GM21737 (cell line): ENCODE measurements at regions not wholly inside any gene's neighbourhood (a gene's known extent, or its start where the extent isn't known, plus 50 kb on each side); places are given as distances from the start of the nearest gene placed in this dataset.
"Not testable (repeated sequence)": the region's sequence is repeated elsewhere in the genome, so short reads cannot be mapped to it uniquely, and the experiment has no call there.

Experiments
- ATAC-seq: cut with Tn5 transposase; IDR thresholded peaks from one replicate; pipeline ENCODE4 v1.9.1; 2021; ENCODE audit warnings: mild to moderate bottlenecking, moderate library complexity; ENCODE audit not compliant: unreplicated experiment

DNA sequence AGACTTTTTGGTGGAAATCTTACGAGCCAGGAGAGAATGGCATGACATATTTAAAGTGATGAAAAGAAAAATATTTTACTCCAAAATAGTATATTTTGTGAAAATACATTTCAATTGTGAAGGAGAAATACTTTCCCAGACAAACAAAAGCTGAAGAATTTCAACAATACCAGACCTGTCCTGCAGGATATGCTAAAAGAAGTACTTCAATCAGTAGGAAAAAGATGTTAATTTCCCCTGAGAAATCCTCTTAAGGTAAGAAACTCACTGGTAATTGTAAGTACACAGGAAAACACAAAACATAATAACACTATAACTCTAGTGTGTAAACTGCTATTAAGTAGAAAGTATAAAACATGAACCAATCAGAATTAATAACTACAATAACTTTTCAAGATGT is 341.8 kb upstream of the GJE1 start:
- no peak for ATAC-seq

GRCh38 chr6:141788096-141788495 is 344.6 kb upstream of the GJE1 start:
- ATAC-seq = no peak

DNA sequence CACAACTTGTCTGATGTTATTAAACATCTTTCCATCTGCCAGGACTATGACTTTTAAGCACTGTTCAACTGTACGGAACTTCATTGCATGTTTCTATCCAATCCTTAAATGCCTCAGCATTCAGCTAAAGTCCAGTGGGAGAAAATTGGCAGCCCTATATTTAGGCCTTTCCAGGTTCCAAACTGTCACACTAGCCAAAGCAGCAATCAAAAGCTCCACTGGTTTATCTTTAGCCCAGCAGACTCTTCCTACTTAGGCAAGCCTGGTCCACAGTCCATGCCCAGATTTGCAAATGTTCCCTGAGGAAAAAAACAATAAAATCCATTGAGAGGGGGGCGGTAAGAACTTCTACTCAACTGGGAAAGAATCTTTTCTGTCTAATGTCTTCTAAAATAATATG is 349.1 kb upstream of the GJE1 start:
- no peak for ATAC-seq

DNA sequence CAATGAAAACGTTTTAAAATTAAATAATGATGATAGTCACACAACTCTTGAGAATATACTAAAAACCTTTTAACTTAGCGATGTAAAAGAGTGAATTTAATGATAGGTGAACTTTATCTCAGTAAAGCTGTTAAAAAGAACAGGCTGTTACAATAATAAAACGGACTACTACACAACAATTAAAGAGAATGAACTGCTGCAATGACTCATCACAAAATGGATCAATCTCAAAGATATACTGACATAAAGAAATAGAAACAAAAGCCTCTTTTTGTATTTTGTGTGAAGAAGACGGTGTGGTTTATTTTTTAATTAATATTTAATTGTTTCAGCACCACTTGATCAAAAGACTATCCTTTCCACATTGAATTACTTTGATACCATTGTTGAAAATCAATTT is 352.4 kb upstream of the GJE1 start:
- ATAC-seq = no peak

DNA sequence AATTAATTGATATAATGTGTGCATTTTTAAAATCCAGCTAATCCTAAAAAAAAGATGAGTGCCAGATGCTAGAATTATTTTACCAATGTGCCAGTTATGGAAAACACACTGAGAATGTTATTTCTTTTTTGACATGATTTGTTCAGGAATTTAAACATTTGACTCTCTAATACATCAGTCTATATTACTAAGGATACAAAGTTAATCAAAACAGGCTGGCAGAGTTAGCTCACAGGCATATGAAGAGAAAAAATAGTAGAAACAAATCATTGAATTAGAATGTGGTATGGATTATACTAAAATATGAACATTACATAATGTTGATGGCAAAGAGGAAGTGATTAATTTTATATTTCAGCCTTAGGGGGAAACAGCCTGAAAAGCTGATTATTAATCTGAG is 368.3 kb upstream of the GJE1 start:
- ATAC-seq = no peak

GRCh38 chr6:141758430-141758829 is 374.3 kb upstream of the GJE1 start:
- no peak for ATAC-seq

DNA sequence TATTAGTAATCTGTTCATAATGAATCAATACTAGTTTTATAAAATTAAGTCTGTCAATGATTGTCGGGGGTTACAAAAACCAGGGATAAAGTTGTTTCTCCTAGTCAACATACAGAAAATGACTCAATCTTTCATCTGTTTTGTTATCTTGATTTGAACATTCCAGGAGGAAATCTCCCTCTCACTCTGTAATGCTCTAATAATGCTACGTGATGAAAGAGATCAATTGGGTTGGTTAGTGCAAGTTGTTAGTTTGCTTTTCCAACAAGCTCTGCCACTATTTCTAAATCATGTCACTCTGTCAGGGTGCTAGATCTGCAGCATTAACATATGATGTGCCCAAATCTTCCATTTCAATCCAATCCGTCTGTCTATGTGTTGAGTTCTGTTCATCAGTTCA is 379.5 kb upstream of the GJE1 start:
- ATAC-seq = no peak

GRCh38 chr6:141752677-141753076 is 380.0 kb upstream of the GJE1 start:
- ATAC-seq = no peak

- ATAC-seq = not testable (repeated sequence)
Observed at GRCh38 chr6:141746324-141746723, 386.4 kb upstream of the GJE1 start.

DNA sequence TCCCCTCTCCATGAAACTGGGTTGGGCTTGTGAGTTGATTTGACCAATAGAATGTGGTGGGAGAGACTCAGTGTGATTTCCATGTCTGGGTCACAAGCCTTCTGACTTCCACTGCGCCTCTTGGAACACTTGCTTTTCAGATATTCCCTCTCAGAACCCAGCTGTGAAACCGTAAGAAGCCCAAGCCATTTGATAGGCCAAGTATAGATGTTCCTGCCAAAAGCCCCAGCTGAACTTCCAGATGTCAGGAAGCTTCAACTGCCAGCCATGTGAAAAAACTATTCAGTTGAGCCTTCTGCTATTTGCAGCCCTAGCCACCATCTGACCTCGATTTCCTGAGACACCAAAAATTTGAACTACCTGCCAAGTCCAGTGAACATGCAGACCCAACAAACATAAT is 387.8 kb upstream of the GJE1 start:
- no peak for ATAC-seq

DNA sequence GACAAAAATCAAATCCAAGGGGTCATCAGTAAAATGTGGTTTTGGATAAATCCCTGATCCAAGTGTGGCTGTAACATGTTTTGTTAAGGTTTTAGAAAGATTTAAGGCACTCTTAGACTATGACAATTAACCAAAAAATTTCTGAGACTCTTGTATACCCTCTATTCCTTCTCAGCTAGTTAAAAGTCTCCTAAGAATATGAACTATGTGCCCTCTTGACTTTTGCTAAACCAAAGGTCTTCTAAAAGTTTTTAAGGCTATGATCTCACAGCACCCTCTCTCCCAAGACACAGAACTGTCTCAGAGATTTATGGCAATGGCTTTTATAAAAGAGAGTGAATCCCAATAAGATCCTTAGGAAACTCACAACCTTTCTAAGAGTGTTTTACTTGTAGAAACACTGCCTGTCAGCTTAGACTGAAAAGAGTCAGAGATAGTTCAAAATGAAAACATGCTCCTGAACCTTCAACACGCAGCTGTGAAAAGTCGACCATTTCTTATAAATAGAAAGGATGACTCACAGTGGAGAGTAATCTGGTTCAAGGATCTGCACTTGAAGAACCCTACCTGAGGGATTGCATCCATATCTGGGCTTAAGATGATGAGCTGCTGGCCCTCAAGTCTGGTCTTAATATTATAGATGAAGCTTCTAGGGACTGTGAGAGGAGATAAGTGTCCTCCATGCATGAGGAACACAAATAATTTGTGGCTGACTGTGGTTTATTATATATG is 388.4 kb upstream of the GJE1 start:
- no peak for ATAC-seq

GRCh38 chr6:141736104-141736503 is 396.6 kb upstream of the GJE1 start:
- no peak for ATAC-seq

DNA sequence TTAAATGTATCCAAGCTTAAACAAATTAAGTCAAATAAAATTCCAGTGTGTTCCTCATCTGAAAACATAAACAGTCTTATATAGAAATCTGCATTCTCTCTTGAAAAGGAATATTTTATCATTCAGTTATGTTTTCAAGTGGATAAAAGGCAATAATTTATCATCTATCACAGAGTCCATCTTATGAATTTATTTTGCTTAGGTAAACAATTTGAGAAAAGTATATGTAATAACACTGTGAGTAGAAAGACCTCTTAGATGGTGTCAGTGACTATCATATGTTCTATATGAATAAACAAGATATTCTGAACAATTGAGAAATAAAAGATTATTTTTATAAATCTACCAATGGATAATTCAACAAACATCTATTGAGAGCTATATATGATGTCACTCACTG is 397.6 kb upstream of the GJE1 start:
- no peak for ATAC-seq

GRCh38 chr6:141734071-141734840 is 398.5 kb upstream of the GJE1 start:
- ATAC-seq = no peak

- no peak for ATAC-seq
Observed at GRCh38 chr6:141729146-141729545, 403.6 kb upstream of the GJE1 start.

DNA sequence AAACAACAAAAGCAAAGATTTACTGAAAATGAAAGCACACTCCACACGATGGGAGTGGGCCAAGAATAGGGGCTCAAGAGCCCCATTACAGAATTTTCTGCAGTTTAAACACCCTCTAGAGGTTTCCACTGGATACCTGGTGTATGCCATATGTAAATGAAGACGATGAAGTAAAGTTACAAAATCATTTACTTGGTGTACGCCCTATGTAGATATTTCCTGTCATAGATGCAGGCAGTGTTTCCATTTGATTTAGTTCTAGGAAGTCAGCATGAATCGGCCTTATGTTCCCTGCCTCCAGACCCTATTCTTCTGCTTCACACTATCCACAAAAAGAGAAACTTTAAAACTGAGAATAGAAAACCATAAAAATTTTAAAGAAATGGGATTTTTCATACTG is 404.4 kb upstream of the GJE1 start:
- ATAC-seq = no peak

DNA sequence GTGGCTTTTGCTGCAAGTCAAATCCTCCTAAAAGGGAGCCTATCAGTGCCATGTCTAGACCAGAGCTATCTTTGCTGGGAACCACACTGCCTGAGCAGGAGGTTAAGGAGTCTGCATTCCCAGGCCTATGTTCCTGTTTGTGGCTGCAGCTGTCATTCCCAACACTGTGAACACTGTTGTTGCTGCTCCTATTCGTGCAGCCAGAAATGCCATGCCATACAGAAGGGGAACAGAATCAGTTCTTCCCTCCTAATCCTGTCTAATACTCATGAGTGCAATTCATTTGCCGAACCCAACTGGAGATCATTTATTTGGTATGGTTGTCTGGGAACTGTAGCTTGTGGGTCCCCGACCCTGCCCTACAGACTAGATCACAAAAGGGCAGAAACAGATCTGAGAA is 406.5 kb upstream of the GJE1 start:
- ATAC-seq = no peak

- no peak for ATAC-seq
Observed at GRCh38 chr6:141724731-141725130, 408.0 kb upstream of the GJE1 start.

- ATAC-seq = no peak
Observed at GRCh38 chr6:141719476-141719875, 413.2 kb upstream of the GJE1 start.

DNA sequence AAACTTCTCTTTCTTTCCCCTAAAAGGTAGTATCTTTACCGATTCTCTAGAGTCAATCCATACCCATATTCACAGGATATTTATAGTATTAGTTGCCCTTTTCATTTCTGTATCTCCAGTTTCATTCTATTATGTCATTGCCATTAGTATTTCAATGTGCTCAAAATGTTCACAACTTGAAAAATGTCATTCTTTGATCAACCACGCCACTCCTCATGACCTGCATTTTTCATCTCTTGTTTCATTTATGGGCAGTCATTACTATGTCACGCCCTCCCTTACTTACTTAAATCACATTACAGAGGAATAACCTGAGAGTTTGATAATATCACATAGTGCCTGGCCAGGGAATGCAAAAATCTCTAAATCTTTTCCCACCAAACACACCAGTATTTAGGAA is 427.3 kb upstream of the GJE1 start:
- no peak for ATAC-seq

DNA sequence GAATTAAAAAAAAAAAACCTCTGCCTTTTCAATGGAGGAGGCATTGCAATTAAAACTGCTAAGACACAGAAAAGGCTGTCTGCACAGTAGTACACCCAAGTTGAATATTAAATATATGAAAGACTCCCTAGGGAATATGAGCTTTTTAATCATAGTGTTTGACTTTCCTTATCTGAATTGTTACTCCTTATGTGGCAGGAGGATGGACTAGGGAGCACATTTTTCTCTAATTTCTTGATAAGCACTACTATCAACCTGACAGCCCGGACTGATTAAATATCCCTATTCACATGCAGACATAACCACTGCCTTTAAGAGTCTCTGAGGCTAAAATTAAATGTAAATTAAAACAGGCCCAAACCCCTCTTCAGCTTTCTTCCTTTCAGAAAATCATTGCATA is 428.6 kb upstream of the GJE1 start:
- no peak for ATAC-seq

- ATAC-seq = no peak
Observed at GRCh38 chr6:141701732-141702131, 431.0 kb upstream of the GJE1 start.

DNA sequence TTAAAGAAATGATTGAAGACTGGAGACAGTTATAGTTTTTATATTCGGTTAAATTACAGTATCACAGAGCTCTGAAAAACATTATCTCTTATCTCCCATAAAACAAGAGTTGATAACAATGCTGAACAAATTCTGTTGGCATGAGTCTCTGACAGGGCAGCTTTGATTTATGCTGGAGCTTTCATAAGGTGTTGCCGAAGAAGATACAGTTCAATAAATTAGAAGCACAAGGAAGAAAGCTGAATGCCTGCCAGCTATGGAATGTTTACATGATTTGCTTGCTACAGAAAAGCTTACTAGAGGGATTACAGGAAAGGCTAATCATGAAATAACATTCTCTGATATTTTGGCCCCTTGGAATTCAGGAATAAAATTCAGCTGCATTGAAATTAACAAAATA is 431.9 kb upstream of the GJE1 start:
- no peak for ATAC-seq
